B cell (primary cell): ENCODE measurements at regions not wholly inside any gene's neighbourhood (a gene's known extent, or its start where the extent isn't known, plus 50 kb on each side); places are given as distances from the start of the nearest gene placed in this dataset.

Experiments used
- EZH2 ChIP-seq: IDR thresholded peaks from 2 replicates; pipeline ENCODE4 v1.6.1; 2012; ENCODE audit warnings: borderline replicate concordance, low read depth, mild to moderate bottlenecking, moderate library complexity, low read length; ENCODE audit not compliant: insufficient read depth, poor library complexity, severe bottlenecking
- TF ChIP-seq, protein P1 (sequence below): fragments of 200-600 bp; IDR thresholded peaks from one replicate; pipeline ENCODE4 v1.8.0; 2022; ENCODE audit warnings: antibody characterized with exemption, mild to moderate bottlenecking

GRCh38 chr2:18934886-18935285 is 345.5 kb upstream of the NT5C1B start:
- TF ChIP-seq, protein P1, sequence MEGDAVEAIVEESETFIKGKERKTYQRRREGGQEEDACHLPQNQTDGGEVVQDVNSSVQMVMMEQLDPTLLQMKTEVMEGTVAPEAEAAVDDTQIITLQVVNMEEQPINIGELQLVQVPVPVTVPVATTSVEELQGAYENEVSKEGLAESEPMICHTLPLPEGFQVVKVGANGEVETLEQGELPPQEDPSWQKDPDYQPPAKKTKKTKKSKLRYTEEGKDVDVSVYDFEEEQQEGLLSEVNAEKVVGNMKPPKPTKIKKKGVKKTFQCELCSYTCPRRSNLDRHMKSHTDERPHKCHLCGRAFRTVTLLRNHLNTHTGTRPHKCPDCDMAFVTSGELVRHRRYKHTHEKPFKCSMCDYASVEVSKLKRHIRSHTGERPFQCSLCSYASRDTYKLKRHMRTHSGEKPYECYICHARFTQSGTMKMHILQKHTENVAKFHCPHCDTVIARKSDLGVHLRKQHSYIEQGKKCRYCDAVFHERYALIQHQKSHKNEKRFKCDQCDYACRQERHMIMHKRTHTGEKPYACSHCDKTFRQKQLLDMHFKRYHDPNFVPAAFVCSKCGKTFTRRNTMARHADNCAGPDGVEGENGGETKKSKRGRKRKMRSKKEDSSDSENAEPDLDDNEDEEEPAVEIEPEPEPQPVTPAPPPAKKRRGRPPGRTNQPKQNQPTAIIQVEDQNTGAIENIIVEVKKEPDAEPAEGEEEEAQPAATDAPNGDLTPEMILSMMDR = no peak
- no peak for TF ChIP-seq EZH2
